T-helper 2 cell treated with Interferon-gamma antibody and Interleukin-4, amounts not matched to agents 100 ng/mL and 5 ng/mL, for 36 hours (primary cell): ENCODE measurements at regions not wholly inside any gene's neighbourhood (a gene's known extent, or its start where the extent isn't known, plus 50 kb on each side); places are given as distances from the start of the nearest gene placed in this dataset.

Experiments used
- intact Hi-C: fragments of 100-400 bp; cut with micrococcal nuclease; formaldehyde crosslinking; loops from one replicate; pipeline ENCODE4 v1.15.1; 2023

DNA sequence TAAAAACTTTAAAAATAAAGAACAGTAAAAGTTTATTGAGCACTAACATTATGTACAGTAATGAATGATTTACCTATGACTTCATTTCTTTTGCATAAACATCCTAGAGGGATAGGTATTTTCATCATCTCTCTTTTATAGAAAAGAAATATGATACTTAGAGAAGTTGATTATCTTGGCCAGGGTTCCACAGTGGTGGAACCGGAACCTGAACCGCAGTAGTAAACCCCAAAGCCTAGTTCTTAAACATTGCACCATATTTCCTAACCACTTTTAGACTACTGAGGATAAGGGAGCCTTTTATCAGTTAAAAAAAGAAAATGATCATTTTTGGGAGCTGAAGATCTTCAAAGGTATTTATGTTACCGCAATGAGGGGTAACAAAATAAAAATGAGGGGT lies 205.7 kb upstream of the SGCD start:
- intact Hi-C loops: no loop called here

DNA sequence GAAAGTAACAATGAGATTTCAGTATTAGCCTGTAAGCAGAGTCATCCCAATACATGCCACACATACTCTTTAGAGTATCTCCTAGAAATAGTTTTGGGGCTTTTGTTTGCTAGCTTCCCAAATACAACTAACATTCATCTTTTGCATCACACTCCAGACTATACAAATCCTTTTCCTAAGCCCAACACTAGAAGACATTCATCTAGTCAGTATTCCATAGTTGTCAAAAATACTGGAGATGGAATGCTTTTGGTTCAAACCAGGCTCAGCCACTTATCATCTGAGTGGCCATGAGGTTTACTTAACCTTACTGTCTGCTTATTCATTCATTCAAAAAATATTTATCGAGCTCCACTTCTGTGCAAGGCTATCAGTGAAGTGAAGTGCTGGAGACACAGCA lies 205.1 kb upstream of the SGCD start:
- intact Hi-C loops: no loop called here

DNA sequence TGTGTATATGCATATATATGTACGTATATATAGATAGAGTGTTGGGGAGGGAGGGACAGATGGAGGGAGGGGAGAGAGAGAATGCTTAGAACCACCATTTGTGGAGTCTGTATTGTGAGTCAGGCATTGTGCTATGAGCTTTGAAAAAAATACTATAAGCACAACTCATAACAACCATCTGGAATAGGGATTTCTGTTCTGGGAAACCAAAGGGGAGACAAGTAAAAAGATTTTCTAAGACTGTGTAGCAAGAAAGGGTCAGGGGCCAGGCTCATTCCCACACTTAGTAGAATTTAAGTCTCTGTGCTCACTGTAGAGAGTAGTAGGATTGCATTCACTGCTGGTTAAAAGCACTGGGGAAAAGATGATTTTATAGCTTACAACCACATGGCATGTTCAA lies 202.3 kb upstream of the SGCD start:
- intact Hi-C loops: no loop called here

DNA sequence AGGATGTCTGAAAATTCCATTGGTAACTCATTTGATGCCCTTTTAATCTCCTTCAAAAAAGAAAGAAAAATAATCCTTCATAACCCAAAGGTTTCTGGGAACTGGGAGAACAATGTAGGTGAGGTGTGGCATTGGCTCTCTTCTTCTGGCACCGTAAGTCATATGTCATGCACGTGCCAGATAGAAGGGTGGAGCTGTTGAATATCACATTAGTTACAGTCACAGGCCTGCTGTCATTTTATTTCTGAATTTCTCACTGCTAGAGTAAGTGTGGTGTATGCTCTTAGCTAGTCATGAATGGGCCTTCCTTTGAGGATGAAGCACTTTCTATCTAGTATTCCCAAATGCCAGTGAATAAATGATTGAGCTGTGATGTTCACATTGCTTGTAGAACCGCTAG lies 201.8 kb upstream of the SGCD start:
- intact Hi-C loops: no loop called here

DNA sequence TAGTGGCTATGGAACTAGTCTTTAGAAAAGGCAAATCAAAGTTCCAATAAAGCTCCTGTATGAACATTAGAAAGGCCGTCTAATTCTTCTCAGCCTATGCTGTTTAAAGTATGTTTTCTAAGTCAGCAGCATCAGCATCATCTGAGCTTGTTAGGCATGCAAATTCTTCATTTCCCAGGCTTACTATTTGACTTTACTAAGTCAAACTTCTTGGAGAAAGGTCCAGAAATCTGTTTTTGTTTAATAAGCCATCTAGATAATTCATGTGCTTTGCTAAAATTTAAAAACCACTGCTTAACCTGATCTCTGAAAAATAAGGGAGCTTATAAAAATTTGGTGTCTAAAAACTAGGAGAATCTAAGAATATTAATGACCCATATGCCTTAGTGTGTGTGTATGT lies 200.2 kb upstream of the SGCD start:
- intact Hi-C loops: no loop called here

DNA sequence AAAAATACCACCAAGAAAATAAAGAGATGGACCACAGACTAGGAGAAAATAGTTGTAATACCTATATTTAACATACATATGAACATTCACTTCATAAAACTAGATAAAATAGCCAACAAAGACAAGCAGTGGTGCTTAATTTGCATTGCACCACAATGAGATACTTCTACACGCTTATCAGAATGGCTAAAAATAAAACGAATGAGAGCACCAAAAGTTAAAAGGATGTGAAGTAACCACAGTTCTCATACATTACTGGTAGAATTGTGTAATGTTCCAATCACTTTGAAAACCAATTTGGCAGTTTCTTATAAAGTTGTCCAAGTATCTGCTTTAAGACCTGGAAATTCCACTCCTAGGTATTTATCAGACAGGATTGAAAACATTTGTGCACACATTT lies 198.9 kb upstream of the SGCD start:
- intact Hi-C loops: no loop called here

DNA sequence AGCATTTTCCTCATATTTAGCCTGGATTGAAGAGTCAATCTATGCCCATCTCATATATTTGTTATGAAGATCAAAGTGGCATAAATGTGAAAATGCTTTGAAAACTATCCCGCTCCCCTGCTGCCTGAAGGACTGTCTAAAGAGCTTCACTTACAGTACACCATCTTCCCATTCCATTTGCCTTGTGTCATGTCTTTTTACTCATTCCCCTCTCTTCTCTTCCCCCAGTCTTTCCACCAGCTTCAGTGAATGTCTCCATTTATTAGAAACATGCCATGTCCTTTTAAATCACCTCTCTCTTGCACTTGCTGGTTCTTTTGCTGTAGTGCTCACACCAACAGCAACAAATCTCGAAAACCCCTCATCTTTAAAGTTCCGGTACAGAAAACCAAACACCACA lies 192.7 kb upstream of the SGCD start:
- intact Hi-C loops: no loop called here

DNA sequence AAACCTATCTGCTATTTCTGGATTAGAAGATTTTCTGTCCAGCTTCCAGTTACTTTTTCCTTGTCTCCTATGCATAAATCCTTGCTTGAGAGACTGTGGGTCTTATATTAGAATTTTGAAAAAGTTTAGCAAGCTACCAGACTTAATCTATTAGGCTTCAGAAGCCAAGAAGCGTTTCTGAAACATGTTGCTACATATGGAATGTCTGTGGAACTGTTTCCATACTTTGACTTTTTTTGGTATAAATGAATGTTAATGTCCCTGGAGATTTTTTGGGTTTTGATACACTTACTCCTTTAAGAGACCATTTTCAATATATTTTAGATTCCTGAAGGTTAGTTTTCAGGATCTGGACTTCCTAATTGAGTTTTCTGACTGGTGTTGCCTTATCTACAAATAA lies 191.4 kb upstream of the SGCD start:
- intact Hi-C loops: no loop called here

DNA sequence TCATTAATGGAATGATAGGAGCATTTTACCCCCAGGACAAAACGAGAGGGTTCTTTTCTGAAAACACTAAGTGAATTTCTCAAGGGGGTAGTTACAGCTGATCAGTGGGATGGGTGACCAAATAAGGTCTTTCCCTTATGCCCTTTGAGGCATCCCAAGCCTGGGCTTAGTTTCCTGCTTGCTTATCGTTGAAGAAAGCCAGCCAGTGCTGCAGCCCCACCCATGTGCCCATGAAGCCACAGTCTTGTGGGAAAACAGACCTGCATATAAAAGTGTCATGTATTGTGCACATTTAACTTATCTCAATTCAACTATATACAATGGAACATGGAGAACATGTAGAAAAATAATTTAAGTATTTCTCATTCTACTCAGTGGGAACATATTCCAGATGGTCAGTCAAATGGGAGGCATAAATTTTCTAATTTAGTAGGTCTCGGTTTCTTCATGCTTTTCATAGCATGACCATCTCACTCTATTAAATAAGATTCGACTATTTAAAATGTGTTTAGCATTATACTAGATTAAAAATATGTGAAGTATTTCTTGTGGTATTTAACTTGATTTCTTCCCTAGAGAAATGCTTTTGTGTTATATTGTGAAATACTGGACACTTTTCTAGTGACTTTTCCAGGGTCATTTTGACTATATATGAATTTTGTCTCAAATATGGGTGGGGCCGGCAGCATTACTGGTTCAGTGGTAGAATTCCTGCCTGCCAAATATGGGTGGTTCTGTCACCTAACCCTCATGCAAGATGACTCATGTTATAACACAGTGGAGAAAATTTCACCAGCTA lies 189.7 kb upstream of the SGCD start:
- intact Hi-C loops: no loop called here

DNA sequence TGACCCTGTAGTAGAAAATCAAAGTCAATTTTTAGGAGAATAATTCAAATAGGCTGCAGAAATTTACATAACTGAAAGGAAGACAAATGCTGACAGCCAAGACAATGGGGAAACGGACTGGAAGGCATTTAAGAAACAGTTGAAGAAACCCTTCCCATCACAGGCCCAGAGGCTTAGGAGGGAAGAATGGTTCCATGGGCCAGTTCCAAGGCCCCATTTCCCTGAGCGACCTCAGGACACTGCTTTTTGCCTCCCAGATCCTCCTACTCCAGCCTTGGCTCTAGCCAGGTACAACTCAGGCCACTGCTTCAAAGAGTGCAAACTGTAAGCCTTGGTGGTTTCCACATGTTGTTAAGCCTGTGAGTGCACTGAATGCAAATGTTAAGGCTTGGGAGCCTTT lies 184.1 kb upstream of the SGCD start:
- intact Hi-C loops: no loop called here

DNA sequence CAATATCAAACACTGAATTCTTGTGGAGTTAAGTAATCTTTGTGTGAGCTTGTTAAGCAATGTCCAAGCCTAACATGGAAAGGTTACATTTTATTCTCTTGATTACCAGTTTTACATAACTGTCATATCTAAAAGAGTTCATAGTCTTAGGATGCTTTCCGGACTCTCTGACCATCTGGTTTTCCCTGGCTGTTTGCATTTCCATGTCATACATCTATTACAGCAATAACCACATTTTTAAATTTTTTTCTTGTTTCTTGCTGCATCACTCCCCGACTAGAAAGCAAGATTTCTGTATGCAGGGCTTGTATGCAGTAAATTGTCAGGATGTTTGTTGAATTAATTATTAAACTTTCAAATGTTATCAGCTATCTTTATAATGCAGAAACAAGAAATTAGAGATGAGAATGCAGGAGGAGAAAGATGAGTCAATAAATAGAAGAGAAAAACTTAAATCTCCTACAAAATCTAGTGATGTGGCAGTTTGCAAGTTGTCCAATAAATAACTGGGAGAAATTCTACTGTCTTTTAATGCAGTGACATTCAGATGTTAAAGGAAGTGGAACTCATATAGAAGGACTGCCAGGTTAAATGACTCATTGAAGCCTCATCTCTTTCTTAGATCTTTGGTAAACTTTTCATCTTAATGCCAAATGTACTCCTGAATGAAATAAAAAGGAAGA lies 179.6 kb upstream of the SGCD start:
- intact Hi-C loops: no loop called here

DNA sequence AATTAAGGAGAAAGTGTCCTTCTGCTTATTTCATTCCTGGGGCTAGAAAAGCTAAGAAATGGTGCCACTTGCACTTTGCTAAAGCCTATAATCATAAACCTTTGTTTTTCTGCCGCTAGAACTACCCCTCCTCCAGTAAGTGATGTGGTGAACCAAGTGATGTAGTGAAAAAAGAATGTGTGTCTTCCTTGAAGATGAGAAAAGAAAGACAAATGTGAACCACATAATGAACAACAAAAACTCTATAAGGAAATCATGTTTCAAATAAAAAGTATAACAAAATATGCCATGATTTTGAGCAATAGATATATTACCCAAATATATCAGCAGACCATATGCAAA lies 179.0 kb upstream of the SGCD start:
- intact Hi-C loops: no loop called here

DNA sequence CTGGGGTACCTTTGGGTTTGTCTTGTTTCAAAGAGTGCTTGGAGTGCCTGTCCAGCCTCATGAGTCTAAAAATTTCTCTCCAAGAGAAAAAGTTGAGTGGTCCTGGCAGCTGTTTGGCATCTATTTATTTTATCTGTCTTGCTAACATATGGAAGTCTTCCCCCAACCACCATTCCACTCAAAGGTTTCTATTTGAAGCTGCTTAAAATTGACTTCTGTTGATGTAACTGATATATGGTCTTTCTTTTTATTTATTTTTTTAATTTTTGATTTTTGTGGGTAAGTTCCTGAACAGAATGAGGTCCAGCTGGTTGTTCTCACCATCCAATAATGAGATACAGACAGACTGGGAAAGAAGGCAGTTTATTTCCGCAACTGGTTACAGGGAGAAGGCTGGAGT lies 178.7 kb upstream of the SGCD start:
- intact Hi-C loops: no loop called here

DNA sequence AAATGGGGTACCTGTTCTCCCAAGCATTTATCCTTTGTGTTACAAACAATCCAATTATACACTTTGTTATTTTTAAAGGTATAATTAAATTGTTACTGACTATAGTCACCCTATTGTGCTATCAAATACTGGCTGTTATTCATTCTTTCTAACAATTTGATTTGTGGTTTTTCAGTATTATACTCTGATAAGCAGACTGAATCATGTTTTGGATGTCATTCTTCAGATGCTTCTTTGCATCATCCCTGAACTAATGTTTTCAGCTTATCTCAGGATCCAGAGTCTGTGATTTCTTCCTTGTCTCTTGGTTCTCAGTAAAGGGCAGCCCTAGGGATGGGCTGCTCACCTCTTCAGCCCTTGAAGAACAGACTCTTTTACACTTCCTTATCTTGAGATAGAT lies 177.8 kb upstream of the SGCD start:
- intact Hi-C loops: no loop called here

DNA sequence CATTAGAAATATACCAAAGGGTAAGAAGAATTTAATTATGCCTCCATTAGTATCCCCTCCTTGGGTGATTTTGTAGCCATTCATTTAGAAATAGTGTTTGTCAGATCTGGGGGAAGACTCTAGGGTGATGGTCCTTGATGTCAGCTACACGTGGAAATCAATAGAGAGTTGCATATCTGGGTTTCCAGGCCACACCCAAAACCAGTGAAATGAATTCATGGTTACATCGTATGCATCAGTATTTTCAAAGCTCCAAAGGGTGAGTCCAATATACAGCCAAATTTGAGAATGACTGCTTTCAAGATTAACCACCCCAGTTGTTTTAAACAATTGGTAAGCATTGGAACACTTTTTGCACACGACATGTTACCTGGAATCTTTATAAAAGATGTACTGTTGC lies 173.4 kb upstream of the SGCD start:
- intact Hi-C loops: no loop called here

DNA sequence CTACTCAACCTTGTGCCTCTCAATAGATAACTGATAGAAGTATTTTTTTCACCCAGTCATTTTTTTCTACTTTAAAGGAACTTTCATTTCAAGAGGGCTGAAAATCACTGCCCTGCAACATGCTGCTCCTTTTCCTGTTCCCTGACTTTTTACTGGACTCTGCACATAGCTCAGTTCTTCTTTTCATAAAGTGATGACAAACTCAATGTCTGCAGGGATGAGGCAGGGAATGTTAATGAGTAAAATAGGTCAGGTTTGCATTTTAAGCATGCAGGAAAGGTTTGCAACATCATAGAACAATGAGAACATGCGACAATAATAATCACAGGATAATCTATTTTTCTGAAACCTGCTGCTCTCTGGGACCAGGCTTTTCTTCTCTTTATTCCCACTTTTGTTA lies 172.2 kb upstream of the SGCD start:
- intact Hi-C loops: no loop called here

DNA sequence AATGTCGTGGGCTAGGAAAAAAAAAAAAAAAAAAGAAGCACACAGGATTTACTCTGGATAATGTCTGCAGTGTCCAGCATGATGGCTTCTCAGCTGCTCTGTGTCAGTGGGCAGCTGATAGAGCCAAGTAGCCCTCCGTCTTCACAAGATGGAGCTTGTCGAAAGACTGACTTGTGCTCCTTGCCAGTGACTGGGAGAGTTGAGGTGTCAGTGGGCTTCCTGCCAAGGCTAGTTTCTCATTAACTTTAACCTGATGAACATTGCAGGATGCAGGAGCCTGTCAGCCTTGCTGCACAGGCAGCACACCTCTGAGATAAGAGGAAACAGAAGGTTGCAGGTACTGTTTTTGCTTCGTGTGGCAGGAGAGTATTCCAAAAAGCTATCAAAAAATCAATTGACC lies 171.4 kb upstream of the SGCD start:
- intact Hi-C loops: no loop called here

DNA sequence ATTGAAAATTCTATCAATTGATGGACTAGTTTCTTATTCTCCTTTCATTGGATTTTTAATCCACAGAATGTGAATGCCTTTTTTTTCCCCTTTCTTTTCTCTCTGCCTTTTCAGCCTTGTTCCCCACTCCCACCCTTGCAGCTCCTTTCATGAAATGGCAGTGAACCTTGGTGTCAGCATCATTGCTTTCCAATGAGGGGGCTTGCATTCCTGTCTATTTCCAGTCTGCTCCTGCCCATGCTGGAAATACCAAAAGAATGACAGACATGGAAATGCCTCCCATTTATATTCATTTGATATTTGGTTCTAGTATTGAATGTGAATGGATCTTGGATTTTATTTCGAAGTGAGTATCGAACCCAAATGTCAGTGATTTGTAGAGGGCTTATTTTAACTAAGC lies 162.7 kb upstream of the SGCD start:
- intact Hi-C loops: no loop called here

DNA sequence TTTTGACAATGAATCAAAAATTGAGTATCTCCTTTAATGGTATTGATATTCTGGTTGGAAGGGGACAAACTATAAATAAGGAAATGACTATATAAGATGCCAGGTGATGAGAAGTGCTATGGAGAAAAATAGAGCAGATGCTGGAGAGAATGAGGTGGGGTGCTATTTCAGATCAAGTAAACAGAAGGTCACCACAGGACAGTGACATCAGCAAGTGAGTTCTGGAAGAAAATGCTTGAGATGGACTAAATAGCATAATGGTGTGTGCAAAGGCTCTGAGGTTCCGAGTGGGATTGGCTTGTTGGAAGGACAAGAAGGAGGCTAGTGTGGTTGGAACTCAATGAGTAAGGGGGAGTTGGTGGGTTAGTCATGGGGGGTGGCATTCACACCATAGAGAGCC lies 157.5 kb upstream of the SGCD start:
- intact Hi-C loops: no loop called here

DNA sequence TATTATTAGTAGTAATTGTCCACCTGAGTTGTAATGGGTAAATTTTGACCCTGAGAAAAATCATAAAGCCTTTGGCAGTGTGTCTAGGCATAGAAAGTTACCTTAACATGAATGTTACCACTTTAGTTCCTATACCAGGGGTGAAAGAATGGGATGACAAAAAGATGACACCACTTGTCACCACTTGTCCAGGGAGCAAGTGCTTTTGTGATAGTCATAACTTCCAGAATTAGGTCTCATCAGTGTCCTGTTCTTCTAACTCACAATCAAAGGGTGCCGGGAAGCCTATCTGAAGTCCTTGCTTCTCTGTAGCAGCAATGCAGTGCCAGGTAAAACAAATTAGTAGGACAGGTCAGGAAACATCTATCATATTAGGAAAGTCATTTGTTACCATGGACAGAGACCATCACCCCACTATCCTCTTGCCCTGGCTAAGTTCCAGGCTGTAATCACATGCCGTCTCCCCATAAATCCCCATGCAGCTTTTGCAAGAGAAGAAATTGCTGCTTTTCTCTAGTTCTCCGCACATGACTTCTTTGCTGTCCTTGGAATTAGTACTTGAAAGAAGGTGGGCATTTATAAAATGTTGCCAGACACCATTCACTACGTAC lies 156.5 kb upstream of the SGCD start:
- intact Hi-C loops: no loop called here

DNA sequence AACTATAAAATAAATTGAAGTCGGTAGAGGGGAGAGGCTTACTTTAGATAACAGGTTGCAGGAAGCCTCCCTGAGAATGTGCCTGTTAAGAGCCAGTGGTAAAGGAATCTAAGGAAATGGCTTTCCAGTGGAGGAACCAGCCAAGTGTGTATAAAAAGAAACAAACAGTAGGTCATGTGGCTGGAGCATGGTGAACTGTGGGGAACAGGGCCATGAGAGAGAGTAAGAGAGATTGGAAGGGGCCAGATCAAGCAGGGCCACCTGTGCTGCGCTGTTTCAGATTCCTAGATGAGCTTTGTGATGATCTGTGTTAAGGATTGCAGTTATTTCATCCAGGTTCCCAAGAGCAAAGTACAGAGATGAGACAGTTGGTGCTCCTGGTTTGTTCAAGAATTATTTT lies 152.7 kb upstream of the SGCD start:
- intact Hi-C loops: no loop called here

DNA sequence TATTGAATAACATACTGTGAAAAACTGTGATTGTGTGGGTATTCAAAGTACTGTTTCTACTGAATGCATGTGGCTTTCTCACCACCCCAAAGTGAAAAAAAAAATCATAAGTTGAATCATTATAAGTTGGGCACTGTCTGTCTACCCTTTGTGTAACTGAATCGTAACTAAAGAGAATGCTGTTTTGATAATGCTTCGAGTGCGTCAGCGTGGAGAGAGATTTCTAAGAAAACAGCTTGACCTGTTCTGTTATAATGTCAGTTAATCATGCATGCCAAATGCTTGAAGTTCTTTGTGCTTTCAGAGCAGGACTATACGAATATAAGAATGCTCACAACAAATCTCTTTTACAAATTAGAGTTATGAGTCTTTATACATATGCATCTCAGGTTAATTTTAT lies 148.8 kb upstream of the SGCD start:
- intact Hi-C loops: no loop called here

DNA sequence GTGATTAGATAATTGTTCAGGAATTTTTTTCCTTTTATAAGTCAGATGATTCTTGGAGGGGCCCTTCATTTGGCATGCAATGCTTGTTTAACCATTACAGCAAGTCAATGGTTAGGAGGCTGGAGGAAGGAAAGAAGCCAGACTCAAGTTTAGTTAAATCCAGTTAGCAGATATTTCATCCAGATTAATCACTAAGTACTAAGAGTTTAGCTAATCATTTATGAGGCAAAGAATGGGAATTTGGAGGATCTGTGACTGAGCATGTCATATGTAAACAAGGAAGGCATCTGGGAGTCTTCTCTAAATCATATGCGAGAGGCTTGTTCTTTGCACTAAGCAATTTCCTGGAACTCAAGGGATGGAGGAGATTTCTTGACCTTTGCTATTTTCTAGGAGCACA lies 145.3 kb upstream of the SGCD start:
- intact Hi-C loops: no loop called here
